HEK293 (cell line): ENCODE measurements at regions not wholly inside any gene's neighbourhood (a gene's known extent, or its start where the extent isn't known, plus 50 kb on each side); places are given as distances from the start of the nearest gene placed in this dataset.

Experiments used
- CTCF ChIA-PET: fragments of 350-600 bp; formaldehyde crosslinking; extraction: SDS; loops from one replicate; lab custom pipeline; 2021; ENCODE audit warnings: antibody characterized with exemption; lab: Yijun Ruan, JAX
- POLR2A ChIA-PET: fragments of 300-600 bp; formaldehyde crosslinking; extraction: SDS; loops from one replicate; lab custom pipeline; 2020; ENCODE audit warnings: antibody characterized with exemption, inconsistent platforms; lab: Yijun Ruan, JAX
- H3K27ac ChIP-seq: fragments of 200-500 bp; sonication (Bioruptor generic); 2 replicates; pipeline ENCODE4 v1.5.1; 2014; ENCODE audit warnings: low read depth, low read length, control low read depth, inconsistent platforms; ENCODE audit errors: extremely low read depth
- H3K36me3 ChIP-seq, 2 experiments: fragments of 200-500 bp in 1 of 2; sonication (Bioruptor generic) in 1 of 2; 1 replicate in 1 of 2; 2 replicates in 1 of 2; pipeline ENCODE4 v1.5.1; 2014 to 2017; ENCODE audit warnings: inconsistent platforms in 2 of 2, low read length in 2 of 2; ENCODE audit not compliant: control insufficient read depth in 2 of 2, insufficient read depth in 1 of 2
- H3K4me1 ChIP-seq: fragments of 200-500 bp; sonication (Bioruptor generic); 2 replicates; pipeline ENCODE4 v1.5.1; 2014; ENCODE audit warnings: mild to moderate bottlenecking, low read length, inconsistent platforms; ENCODE audit not compliant: control insufficient read depth, insufficient read depth
- H3K4me3 ChIP-seq: 2 replicates; pipeline ENCODE4 v1.5.1; 2011; ENCODE audit warnings: low read depth, mild to moderate bottlenecking, control low read depth, low read length, moderate library complexity
- H3K9me3 ChIP-seq: fragments of 200-500 bp; sonication (Bioruptor generic); 2 replicates; pipeline ENCODE4 v1.5.1; 2014; ENCODE audit warnings: low read depth, low read length, inconsistent platforms; ENCODE audit not compliant: control insufficient read depth, insufficient read depth
- GLIS1 ChIP-seq: fragments of 450-650 bp; formaldehyde crosslinking; IDR thresholded peaks from 2 replicates; pipeline ENCODE4 v1.5.1; 2016; ENCODE audit warnings: missing biosample characterization, missing genetic modification characterization
- INSM2 ChIP-seq: fragments of 450-650 bp; formaldehyde crosslinking; IDR thresholded peaks from 2 replicates; pipeline ENCODE4 v1.5.1; 2016; ENCODE audit warnings: missing biosample characterization, missing genetic modification characterization
- KLF10 ChIP-seq: fragments of 450-650 bp; IDR thresholded peaks from 2 replicates; pipeline ENCODE4 v1.5.1; 2018; ENCODE audit warnings: missing biosample characterization, mild to moderate bottlenecking, missing genetic modification characterization
- MZF1 ChIP-seq: fragments of 450-650 bp; formaldehyde crosslinking; IDR thresholded peaks from 2 replicates; pipeline ENCODE4 v1.5.1; 2017; ENCODE audit warnings: missing biosample characterization, missing genetic modification characterization, borderline replicate concordance
- PATZ1 ChIP-seq: fragments of 450-650 bp; formaldehyde crosslinking; IDR thresholded peaks from 2 replicates; pipeline ENCODE4 v1.5.1; 2016; ENCODE audit warnings: missing biosample characterization, missing genetic modification characterization
- SETDB1 ChIP-seq: IDR thresholded peaks from one replicate; pipeline ENCODE4 v1.6.1; 2017; ENCODE audit warnings: mild to moderate bottlenecking, low read length, moderate library complexity, mixed read lengths; ENCODE audit not compliant: insufficient read length
- ZBTB11 ChIP-seq: fragments of 450-650 bp; formaldehyde crosslinking; conservative IDR thresholded peaks from 2 replicates; pipeline ENCODE4 v1.5.1; 2016; ENCODE audit warnings: low read depth, missing biosample characterization, missing genetic modification characterization
- ZBTB17 ChIP-seq: fragments of 450-650 bp; formaldehyde crosslinking; IDR thresholded peaks from 2 replicates; pipeline ENCODE4 v1.5.1; 2016; ENCODE audit warnings: missing biosample characterization, missing genetic modification characterization
- ZBTB44 ChIP-seq: fragments of 450-650 bp; IDR thresholded peaks from 2 replicates; pipeline ENCODE4 v1.5.1; 2018; ENCODE audit warnings: missing biosample characterization, mild to moderate bottlenecking, missing genetic modification characterization
- ZBTB8A ChIP-seq: fragments of 450-650 bp; formaldehyde crosslinking; IDR thresholded peaks from 2 replicates; pipeline ENCODE4 v1.5.1; 2016; ENCODE audit warnings: missing biosample characterization, missing genetic modification characterization
- ZFHX2 ChIP-seq: fragments of 450-650 bp; formaldehyde crosslinking; conservative IDR thresholded peaks from 2 replicates; pipeline ENCODE4 v1.5.1; 2016; ENCODE audit warnings: missing biosample characterization, missing genetic modification characterization
- ZNF10 ChIP-seq: fragments of 450-650 bp; formaldehyde crosslinking; IDR thresholded peaks from 2 replicates; pipeline ENCODE4 v1.5.1; 2017; ENCODE audit warnings: missing biosample characterization, missing genetic modification characterization
- ZNF114 ChIP-seq: fragments of 450-650 bp; formaldehyde crosslinking; IDR thresholded peaks from 2 replicates; pipeline ENCODE4 v1.5.0; 2017; ENCODE audit warnings: missing biosample characterization, missing genetic modification characterization
- ZNF16 ChIP-seq: fragments of 450-650 bp; formaldehyde crosslinking; IDR thresholded peaks from 2 replicates; pipeline ENCODE4 v1.5.1; 2016; ENCODE audit warnings: low read depth, missing biosample characterization, missing genetic modification characterization
- ZNF214 ChIP-seq: fragments of 450-650 bp; formaldehyde crosslinking; IDR thresholded peaks from 2 replicates; pipeline ENCODE4 v1.5.1; 2017; ENCODE audit warnings: missing biosample characterization, mild to moderate bottlenecking, missing genetic modification characterization, borderline replicate concordance
- ZNF24 ChIP-seq: fragments of 450-650 bp; formaldehyde crosslinking; IDR thresholded peaks from 2 replicates; pipeline ENCODE4 v1.5.1; 2016; ENCODE audit warnings: missing biosample characterization, missing genetic modification characterization
- ZNF248 ChIP-seq: fragments of 450-650 bp; formaldehyde crosslinking; IDR thresholded peaks from 2 replicates; pipeline ENCODE4 v1.5.1; 2017; ENCODE audit warnings: missing biosample characterization, missing genetic modification characterization
- ZNF350 ChIP-seq: fragments of 450-650 bp; formaldehyde crosslinking; IDR thresholded peaks from 2 replicates; pipeline ENCODE4 v1.5.0; 2017; ENCODE audit warnings: missing biosample characterization, mild to moderate bottlenecking, missing genetic modification characterization
- ZNF423 ChIP-seq: fragments of 450-650 bp; formaldehyde crosslinking; IDR thresholded peaks from 2 replicates; pipeline ENCODE4 v1.5.1; 2016; ENCODE audit warnings: missing biosample characterization, missing genetic modification characterization
- ZNF768 ChIP-seq: fragments of 450-650 bp; formaldehyde crosslinking; IDR thresholded peaks from 2 replicates; pipeline ENCODE4 v1.5.1; 2018; ENCODE audit warnings: missing biosample characterization, mild to moderate bottlenecking, missing genetic modification characterization
- ZNF792 ChIP-seq: fragments of 450-650 bp; formaldehyde crosslinking; IDR thresholded peaks from 2 replicates; pipeline ENCODE4 v1.5.1; 2016; ENCODE audit warnings: missing biosample characterization, missing genetic modification characterization
- ZSCAN18 ChIP-seq: fragments of 450-650 bp; formaldehyde crosslinking; IDR thresholded peaks from 2 replicates; pipeline ENCODE4 v1.5.1; 2016; ENCODE audit warnings: missing biosample characterization, missing genetic modification characterization

GRCh38 chr4:126113058-126113457 lies 798.3 kb downstream of the FAT4 start:
- no peak for TF ChIP-seq MZF1 (tag by site-specific recombination)
- no peak for TF ChIP-seq ZNF350 (tag by site-specific recombination)
- TF ChIP-seq ZNF16 (tag by site-specific recombination): no peak
- no peak for TF ChIP-seq GLIS1 (tag by site-specific recombination)
- no peak for TF ChIP-seq ZNF792 (tag by site-specific recombination)
- TF ChIP-seq ZNF10 (tag by site-specific recombination): no peak
- TF ChIP-seq INSM2 (tag by site-specific recombination): no peak
- TF ChIP-seq SETDB1: no peak
- H3K27ac ChIP-seq: no peak overlapping the region
- POLR2A ChIA-PET: no interaction called here
- CTCF ChIA-PET: no interaction called here
- no peaks in the 10 kb centered on the region for H3K36me3 ChIP-seq
- H3K9me3 ChIP-seq: no peaks in the 10 kb centered on the region
- H3K4me3 ChIP-seq: no peak overlapping the region
- no peaks in the 10 kb centered on the region for H3K4me1 ChIP-seq

GRCh38 chr4:126123611-126124325 lies 809.0 kb downstream of the FAT4 start:
- Histone ChIP-seq H3K4me3 (no peak overlapping the region), H3K36me3 (no peaks in the 10 kb centered on the region), H3K9me3 (no peaks in the 10 kb centered on the region), H3K27ac (no peak overlapping the region)
- POLR2A ChIA-PET: no interaction called here
- CTCF ChIA-PET: no interaction called here
- TF ChIP-seq ZSCAN18 (tag by site-specific recombination): no peak
- TF ChIP-seq KLF10: no peak
- TF ChIP-seq, all 188 proteins: peak for 0
- no peaks in the 10 kb centered on the region for H3K4me1 ChIP-seq

- ChIA-PET CTCF (no interaction called here), POLR2A (no interaction called here)
- H3K36me3 ChIP-seq: no peaks in the 10 kb centered on the region
- H3K4me1 ChIP-seq: no peaks in the 10 kb centered on the region
- H3K27ac ChIP-seq: no peak overlapping the region
- no peaks in the 10 kb centered on the region for H3K9me3 ChIP-seq
- no peak overlapping the region for H3K4me3 ChIP-seq
- TF ChIP-seq ZNF768 (no peak), ZBTB11 (tag by site-specific recombination) (no peak), ZNF423 (tag by site-specific recombination) (no peak), ZNF24 (no peak), ZNF248 (tag by site-specific recombination) (no peak), ZBTB17 (tag by site-specific recombination) (no peak), ZBTB8A (tag by site-specific recombination) (no peak), ZBTB44 (no peak), ZNF16 (tag by site-specific recombination) (no peak), PATZ1 (no peak), ZNF214 (tag by site-specific recombination) (no peak), ZNF114 (tag by site-specific recombination) (no peak), ZFHX2 (tag by site-specific recombination) (no peak)
These were observed 810.1 kb downstream of the FAT4 start for GRCh38 chr4:126124818-126125217.
